ENCODE measurements at regions not wholly inside any gene's neighbourhood (a gene's known extent, or its start where the extent isn't known, plus 50 kb on each side); places are given as distances from the start of the nearest gene placed in this dataset.

- no peak for TF ChIP-seq FOXM1 (IDR thresholded peaks at IDR 0.05; ENCODE audit: borderline replicate concordance)
- TF ChIP-seq L3MBTL2 (conservative IDR thresholded peaks at IDR 0.05): no peak
- TF ChIP-seq ARNT (IDR thresholded peaks at IDR 0.05): no peak
- TF ChIP-seq SUZ12 (IDR thresholded peaks at IDR 0.05): no peak
- no peak for TF ChIP-seq ELF4 (IDR thresholded peaks at IDR 0.05)
- TF ChIP-seq HDGF (IDR thresholded peaks at IDR 0.05; ENCODE audit: borderline replicate concordance): no peak
These were observed 148.9 kb downstream of the SYT10 start for GRCh38 chr12:33290703-33291102.
